T-helper 2 cell treated with Interferon-gamma antibody and Interleukin-4, amounts not matched to agents 5 μg/mL and 100 μg/mL, for 36 hours (primary cell): ENCODE measurements at regions not wholly inside any gene's neighbourhood (a gene's known extent, or its start where the extent isn't known, plus 50 kb on each side); places are given as distances from the start of the nearest gene placed in this dataset.

Source experiments
- DNase-seq: peaks from one replicate; pipeline ENCODE4 v3.0.0; 2021; ENCODE audit warnings: low spot score
- H3K27ac Mint-ChIP-seq: one replicate; pipeline ENCODE4 v1.8.0; 2021; ENCODE audit warnings: mild to moderate bottlenecking, mixed read lengths
- H3K27me3 Mint-ChIP-seq: one replicate; pipeline ENCODE4 v1.8.0; 2021; ENCODE audit warnings: low read depth, mixed read lengths
- H3K36me3 Mint-ChIP-seq: one replicate; pipeline ENCODE4 v1.8.0; 2021; ENCODE audit warnings: low read depth, mixed read lengths
- H3K4me1 Mint-ChIP-seq: one replicate; pipeline ENCODE4 v1.8.0; 2021; ENCODE audit warnings: low read depth, mixed read lengths
- H3K4me3 Mint-ChIP-seq: one replicate; pipeline ENCODE4 v1.8.0; 2022; ENCODE audit warnings: mild to moderate bottlenecking, moderate library complexity, mixed read lengths
- H3K9me3 Mint-ChIP-seq: one replicate; pipeline ENCODE4 v1.8.0; 2021; ENCODE audit warnings: mixed read lengths

GRCh38 chr12:131349397-131350127 is 361.3 kb upstream of the SFSWAP start:
- no peak for DNase-seq
- Mint-ChIP-seq H3K4me3 (no peak overlapping the region), H3K4me1 (no peaks in the 10 kb centered on the region), H3K36me3 (no peaks in the 10 kb centered on the region), H3K9me3 (no peaks in the 10 kb centered on the region), H3K27ac (no peak overlapping the region), H3K27me3 (no peaks in the 10 kb centered on the region)

GRCh38 chr12:131350943-131351318 is 360.0 kb upstream of the SFSWAP start:
- Mint-ChIP-seq H3K4me3 (no peak overlapping the region), H3K27ac (no peak overlapping the region), H3K4me1 (no peaks in the 10 kb centered on the region), H3K36me3 (no peaks in the 10 kb centered on the region), H3K9me3 (no peaks in the 10 kb centered on the region), H3K27me3 (no peaks in the 10 kb centered on the region)
- no peak for DNase-seq

GRCh38 chr12:131351319-131352028 is 359.4 kb upstream of the SFSWAP start:
- Mint-ChIP-seq H3K4me1 (no peaks in the 10 kb centered on the region), H3K4me3 (no peak overlapping the region), H3K9me3 (no peaks in the 10 kb centered on the region), H3K27ac (no peak overlapping the region), H3K27me3 (no peaks in the 10 kb centered on the region), H3K36me3 (no peaks in the 10 kb centered on the region)
- DNase-seq, result no peak

- Mint-ChIP-seq H3K9me3 (no peaks in the 10 kb centered on the region), H3K36me3 (no peaks in the 10 kb centered on the region), H3K4me1 (no peaks in the 10 kb centered on the region), H3K27ac (no peak overlapping the region), H3K27me3 (no peaks in the 10 kb centered on the region), H3K4me3 (no peak overlapping the region)
- no peak for DNase-seq
These were observed 358.5 kb upstream of the SFSWAP start for GRCh38 chr12:131352296-131352900.

GRCh38 chr12:131353376-131353775 is 357.5 kb upstream of the SFSWAP start:
- Mint-ChIP-seq H3K4me3 (no peak overlapping the region), H3K4me1 (no peaks in the 10 kb centered on the region), H3K36me3 (no peaks in the 10 kb centered on the region), H3K27ac (no peak overlapping the region), H3K9me3 (no peaks in the 10 kb centered on the region), H3K27me3 (peaks cover 3% of the 10 kb centered on the region)
- DNase-seq, result no peak

- no peak overlapping the region for H3K4me3 Mint-ChIP-seq
- DNase-seq, result no peak
- H3K36me3 Mint-ChIP-seq, result no peaks in the 10 kb centered on the region
- H3K9me3 Mint-ChIP-seq, result no peaks in the 10 kb centered on the region
- H3K4me1 Mint-ChIP-seq, result no peaks in the 10 kb centered on the region
- H3K27me3 Mint-ChIP-seq, result peaks cover 6% of the 10 kb centered on the region
- H3K27ac Mint-ChIP-seq, result no peak overlapping the region
These were observed 357.1 kb upstream of the SFSWAP start for GRCh38 chr12:131353826-131354225.

GRCh38 chr12:131355361-131356245 is 355.3 kb upstream of the SFSWAP start:
- DNase-seq, result no peak
- H3K4me3 Mint-ChIP-seq, result no peak overlapping the region
- peaks cover 10% of the 10 kb centered on the region for H3K27me3 Mint-ChIP-seq
- H3K36me3 Mint-ChIP-seq, result no peaks in the 10 kb centered on the region
- no peaks in the 10 kb centered on the region for H3K9me3 Mint-ChIP-seq
- H3K4me1 Mint-ChIP-seq, result no peaks in the 10 kb centered on the region
- no peak overlapping the region for H3K27ac Mint-ChIP-seq

GRCh38 chr12:131356485-131357184 is 354.3 kb upstream of the SFSWAP start:
- H3K27me3 Mint-ChIP-seq, result peaks cover 10% of the 10 kb centered on the region
- no peaks in the 10 kb centered on the region for H3K9me3 Mint-ChIP-seq
- no peak overlapping the region for H3K4me3 Mint-ChIP-seq
- H3K27ac Mint-ChIP-seq, result no peak overlapping the region
- no peaks in the 10 kb centered on the region for H3K4me1 Mint-ChIP-seq
- DNase-seq, result no peak
- H3K36me3 Mint-ChIP-seq, result no peaks in the 10 kb centered on the region

- Mint-ChIP-seq H3K9me3 (no peaks in the 10 kb centered on the region), H3K4me3 (no peak overlapping the region), H3K4me1 (no peaks in the 10 kb centered on the region), H3K27me3 (peaks cover 10% of the 10 kb centered on the region), H3K36me3 (no peaks in the 10 kb centered on the region), H3K27ac (no peak overlapping the region)
- no peak for DNase-seq
These were observed 353.6 kb upstream of the SFSWAP start for GRCh38 chr12:131357185-131357747.

GRCh38 chr12:131357920-131358319 is 353.0 kb upstream of the SFSWAP start:
- no peaks in the 10 kb centered on the region for H3K4me1 Mint-ChIP-seq
- H3K4me3 Mint-ChIP-seq, result no peak overlapping the region
- H3K27me3 Mint-ChIP-seq, result peaks cover 10% of the 10 kb centered on the region
- H3K27ac Mint-ChIP-seq, result no peak overlapping the region
- no peaks in the 10 kb centered on the region for H3K36me3 Mint-ChIP-seq
- DNase-seq, result no peak
- H3K9me3 Mint-ChIP-seq, result no peaks in the 10 kb centered on the region

- H3K36me3 Mint-ChIP-seq, result no peaks in the 10 kb centered on the region
- no peak overlapping the region for H3K27ac Mint-ChIP-seq
- H3K27me3 Mint-ChIP-seq, result peaks cover 10% of the 10 kb centered on the region
- no peak for DNase-seq
- no peaks in the 10 kb centered on the region for H3K4me1 Mint-ChIP-seq
- no peak overlapping the region for H3K4me3 Mint-ChIP-seq
- no peaks in the 10 kb centered on the region for H3K9me3 Mint-ChIP-seq
These were observed 348.3 kb upstream of the SFSWAP start for GRCh38 chr12:131362291-131363211.

GRCh38 chr12:131363393-131363792 is 347.5 kb upstream of the SFSWAP start:
- Mint-ChIP-seq H3K36me3 (no peaks in the 10 kb centered on the region), H3K27me3 (peaks cover 7% of the 10 kb centered on the region), H3K9me3 (no peaks in the 10 kb centered on the region), H3K4me1 (no peaks in the 10 kb centered on the region), H3K4me3 (no peak overlapping the region), H3K27ac (no peak overlapping the region)
- no peak for DNase-seq
